H1 (cell line): ENCODE measurements at regions not wholly inside any gene's neighbourhood (a gene's known extent, or its start where the extent isn't known, plus 50 kb on each side); places are given as distances from the start of the nearest gene placed in this dataset.

Experiments used
- CTCF ChIA-PET: fragments of 300-600 bp; sonication (Branson Sonifier 250); formaldehyde crosslinking; loops from one replicate; lab custom pipeline; 2021; ENCODE audit not compliant: partially characterized antibody; lab: Charles Lee
- POLR2A ChIA-PET: fragments of 300-600 bp; sonication (Branson Sonifier 250); formaldehyde crosslinking; loops from one replicate; lab custom pipeline; 2021; ENCODE audit warnings: inconsistent platforms; ENCODE audit not compliant: partially characterized antibody; lab: Charles Lee
- DNase-seq, 2 experiments: peaks; one replicate each; pipeline versions ENCODE4 v3.0.0 to v3.0.0-alpha.2; 2010 to 2022; ENCODE audit warnings: low spot score in 2 of 2, low read depth in 1 of 2, mixed read lengths in 1 of 2
- FAIRE-seq: peaks from 2 replicates; lab custom pipeline; 2011; peaks lifted over from hg19 to GRCh38; lab: Jason Lieb, UNC
- H2AFZ ChIP-seq: 2 replicates; pipeline ENCODE4 v1.8.1; 2012; ENCODE audit warnings: low read length, inconsistent platforms
- H2AK5ac ChIP-seq: 2 replicates; pipeline ENCODE4 v1.6.1; 2013; ENCODE audit warnings: low read depth, low read length
- H2BK120ac ChIP-seq: replicated peaks from 2 replicates; pipeline ENCODE3; 2013; ENCODE audit warnings: low read depth, low read length, inconsistent platforms
- H2BK12ac ChIP-seq: 2 replicates; pipeline ENCODE4 v1.6.1; 2013; ENCODE audit warnings: low read depth, low read length
- H2BK15ac ChIP-seq: 2 replicates; pipeline ENCODE4 v1.6.1; 2013; ENCODE audit warnings: low read length
- H2BK20ac ChIP-seq: 2 replicates; pipeline ENCODE4 v1.6.1; 2013; ENCODE audit warnings: low read length
- H2BK5ac ChIP-seq: 2 replicates; pipeline ENCODE4 v1.6.1; 2013; ENCODE audit warnings: low read depth, low read length
- H3K14ac ChIP-seq: 2 replicates; pipeline ENCODE4 v1.6.1; 2013; ENCODE audit warnings: inconsistent platforms; ENCODE audit not compliant: insufficient read length
- H3K18ac ChIP-seq: 2 replicates; pipeline ENCODE4 v1.6.1; 2013; ENCODE audit warnings: low read length; ENCODE audit errors: extremely low read depth
- H3K23ac ChIP-seq: 2 replicates; pipeline ENCODE4 v1.6.1; 2013; ENCODE audit warnings: inconsistent platforms; ENCODE audit not compliant: insufficient read length
- H3K23me2 ChIP-seq: 2 replicates; pipeline ENCODE4 v1.6.1; 2013; ENCODE audit warnings: low read depth, low read length
- H3K27ac ChIP-seq: 2 replicates; pipeline ENCODE4 v1.6.1; 2011; ENCODE audit warnings: low read depth, low read length, inconsistent platforms
- H3K27me3 ChIP-seq, 4 experiments: replicated peaks in 1 of 4; 1 replicate in 1 of 4; 2 replicates in 3 of 4; pipeline versions ENCODE4 v1.6.1 to v1.8.1; 2011 to 2013; ENCODE audit warnings: low read length in 3 of 4, mild to moderate bottlenecking in 3 of 4, inconsistent platforms in 2 of 4, mixed read lengths in 2 of 4, moderate library complexity in 1 of 4; ENCODE audit not compliant: control insufficient read depth in 3 of 4, insufficient read depth in 3 of 4; ENCODE audit errors: extremely low read depth in 1 of 4
- H3K36me3 ChIP-seq, 4 experiments: 2 replicates each; pipeline versions ENCODE4 v1.6.1 to v1.8.1; 2011 to 2013; ENCODE audit warnings: mild to moderate bottlenecking in 4 of 4, low read length in 3 of 4, moderate library complexity in 2 of 4, control low read depth in 1 of 4, inconsistent platforms in 1 of 4; ENCODE audit not compliant: insufficient read depth in 4 of 4, control insufficient read depth in 2 of 4
- H3K4ac ChIP-seq: replicated peaks from 2 replicates; pipeline ENCODE3; 2013; ENCODE audit warnings: low read length, low read depth, mixed read lengths, inconsistent platforms; ENCODE audit not compliant: insufficient read length
- H3K4me1 ChIP-seq, 4 experiments: replicated peaks in 1 of 4; 1 replicate in 1 of 4; 2 replicates in 3 of 4; pipeline versions ENCODE4 v1.6.1 to v1.8.1; 2011 to 2013; ENCODE audit warnings: low read length in 3 of 4, inconsistent platforms in 2 of 4, mixed read lengths in 1 of 4; ENCODE audit not compliant: insufficient read depth in 4 of 4, control insufficient read depth in 3 of 4
- H3K4me2 ChIP-seq, 2 experiments: 2 replicates each; pipeline versions ENCODE4 v1.6.1 to v1.8.1; 2011 to 2013; ENCODE audit warnings: low read depth in 2 of 2, low read length in 2 of 2, control low read depth in 1 of 2, inconsistent platforms in 1 of 2, mild to moderate bottlenecking in 1 of 2; ENCODE audit not compliant: insufficient read depth in 1 of 2
- H3K4me3 ChIP-seq, 4 experiments: fragments of 200-600, 300-600 bp in 1 of 4; sonication (generic), shearing (Covaris generic), sonication (Bioruptor Twin) in 1 of 4; 2 replicates each; pipeline versions ENCODE4 v1.5.1 to v1.8.1; 2011 to 2016; ENCODE audit warnings: low read length in 4 of 4, low read depth in 3 of 4, control low read depth in 2 of 4, inconsistent platforms in 2 of 4, mild to moderate bottlenecking in 2 of 4, mixed read lengths in 1 of 4, moderate library complexity in 1 of 4; ENCODE audit not compliant: insufficient read depth in 2 of 4; ENCODE audit errors: extremely low read depth in 1 of 4
- H3K56ac ChIP-seq: replicated peaks from 2 replicates; pipeline ENCODE3; 2013; ENCODE audit warnings: low read depth, mild to moderate bottlenecking, mixed read lengths, low read length, inconsistent platforms; ENCODE audit not compliant: insufficient read length
- H3K79me1 ChIP-seq: 2 replicates; pipeline ENCODE4 v1.6.1; 2013; ENCODE audit warnings: low read depth, low read length, control low read depth
- H3K79me2 ChIP-seq, 2 experiments: 2 replicates each; pipeline versions ENCODE4 v1.6.1 to v1.8.1; 2012 to 2013; ENCODE audit warnings: low read length in 2 of 2, mild to moderate bottlenecking in 2 of 2, inconsistent platforms in 1 of 2; ENCODE audit not compliant: insufficient read depth in 2 of 2, control insufficient read depth in 1 of 2
- H3K9ac ChIP-seq, 4 experiments: replicated peaks in 1 of 4; 1 replicate in 1 of 4; 2 replicates in 3 of 4; pipeline versions ENCODE4 v1.6.1 to v1.8.1; 2011 to 2013; ENCODE audit warnings: low read depth in 3 of 4, low read length in 3 of 4, control low read depth in 2 of 4, mild to moderate bottlenecking in 2 of 4, moderate library complexity in 2 of 4, inconsistent platforms in 1 of 4; ENCODE audit errors: extremely low read depth in 1 of 4
- H3K9me3 ChIP-seq, 2 experiments: 2 replicates each; pipeline versions ENCODE4 v1.6.1 to v1.8.1; 2012 to 2013; ENCODE audit warnings: mild to moderate bottlenecking in 2 of 2, moderate library complexity in 2 of 2, control low read depth in 1 of 2, inconsistent platforms in 1 of 2, low read depth in 1 of 2, low read length in 1 of 2, mixed read lengths in 1 of 2; ENCODE audit not compliant: insufficient read depth in 2 of 2
- H4K20me1 ChIP-seq, 2 experiments: replicated peaks in 1 of 2; 2 replicates each; pipeline versions ENCODE3 to v1.8.1; 2011 to 2013; ENCODE audit warnings: inconsistent platforms in 2 of 2, low read length in 2 of 2, mild to moderate bottlenecking in 1 of 2; ENCODE audit not compliant: insufficient read depth in 2 of 2, control insufficient read depth in 1 of 2
- H4K5ac ChIP-seq: 2 replicates; pipeline ENCODE4 v1.6.1; 2013; ENCODE audit warnings: low read length, low read depth, mixed read lengths, inconsistent platforms; ENCODE audit not compliant: insufficient read length
- H4K8ac ChIP-seq: 2 replicates; pipeline ENCODE4 v1.8.0; 2013; ENCODE audit warnings: mild to moderate bottlenecking, moderate library complexity, low read length, inconsistent platforms; ENCODE audit not compliant: insufficient read depth; ENCODE audit errors: extremely low read depth
- H4K91ac ChIP-seq: replicated peaks from 2 replicates; pipeline ENCODE3; 2013; ENCODE audit warnings: low read length, mixed read lengths, inconsistent platforms; ENCODE audit not compliant: insufficient read length
- CBX5 ChIP-seq: fragments of 300-800, 300-1000 bp; sonication (generic); IDR thresholded peaks from 2 replicates; pipeline ENCODE4 v1.7.1; 2016; ENCODE audit warnings: antibody characterized with exemption, low read length, low read depth
- CBX8 ChIP-seq: fragments of 300-800, 300-1000 bp; sonication (generic); IDR thresholded peaks from 2 replicates; pipeline ENCODE4 v1.7.1; 2016; ENCODE audit warnings: low read depth, low read length, borderline replicate concordance
- CTBP2 ChIP-seq: IDR thresholded peaks from 2 replicates; pipeline ENCODE4 v1.7.0; 2011; ENCODE audit warnings: borderline replicate concordance, mild to moderate bottlenecking, moderate library complexity, mixed read lengths, low read length; ENCODE audit not compliant: insufficient read depth, insufficient read length
- EGR1 ChIP-seq: IDR thresholded peaks from 2 replicates; pipeline ENCODE4 v1.6.1; 2011; ENCODE audit warnings: low read depth, low read length, borderline replicate concordance
- EP300 ChIP-seq, 2 experiments: IDR thresholded peaks; 1 replicate in 1 of 2; 2 replicates in 1 of 2; pipeline ENCODE4 v1.6.1; 2011 to 2012; ENCODE audit warnings: low read depth in 2 of 2, low read length in 2 of 2, mild to moderate bottlenecking in 2 of 2, borderline replicate concordance in 1 of 2, inconsistent platforms in 1 of 2, moderate library complexity in 1 of 2
- FOSL1 ChIP-seq: IDR thresholded peaks from 2 replicates; pipeline ENCODE4 v1.6.1; 2011; ENCODE audit warnings: mild to moderate bottlenecking, low read depth, low read length, moderate library complexity; ENCODE audit not compliant: insufficient read depth
- KDM4A ChIP-seq: IDR thresholded peaks from one replicate; pipeline ENCODE4 v1.7.1; 2012; ENCODE audit warnings: low read depth, mild to moderate bottlenecking, moderate library complexity, low read length, inconsistent platforms; ENCODE audit not compliant: severe bottlenecking
- NANOG ChIP-seq: IDR thresholded peaks from 2 replicates; pipeline ENCODE4 v1.6.1; 2011; ENCODE audit warnings: low read length, low read depth, mild to moderate bottlenecking, inconsistent platforms; ENCODE audit not compliant: insufficient read depth, poor library complexity, severe bottlenecking
- POLR2AphosphoS5 ChIP-seq: IDR thresholded peaks from 2 replicates; pipeline ENCODE4 v1.6.1; 2011; ENCODE audit warnings: low read depth, low read length
- POU5F1 ChIP-seq: IDR thresholded peaks from 2 replicates; pipeline ENCODE4 v1.6.1; 2011; ENCODE audit warnings: low read depth, mild to moderate bottlenecking, low read length, moderate library complexity
- RXRA ChIP-seq: IDR thresholded peaks from 2 replicates; pipeline ENCODE4 v1.6.1; 2011; ENCODE audit warnings: low read depth, mild to moderate bottlenecking, low read length, moderate library complexity; ENCODE audit not compliant: insufficient read depth
- SRF ChIP-seq: IDR thresholded peaks from 2 replicates; pipeline ENCODE4 v1.6.1; 2011; ENCODE audit warnings: mild to moderate bottlenecking, low read depth, low read length, moderate library complexity
- TAF7 ChIP-seq: optimal IDR thresholded peaks from 2 replicates; pipeline ENCODE3; 2011; ENCODE audit warnings: low read depth, mild to moderate bottlenecking, inconsistent platforms, low read length, moderate library complexity, borderline replicate concordance
- WGBS, 2 experiments: shearing (Covaris generic) in 1 of 2; methylation state at CpG; one replicate each; pipeline versions ENCODE4 v1.1.6 to v1.1.7; 2013 to 2015; ENCODE audit warnings: low lambda C conversion rate in 2 of 2, mixed read lengths in 2 of 2, inconsistent platforms in 1 of 2, low coverage in 1 of 2, missing lambda C conversion rate in 1 of 2; ENCODE audit not compliant: insufficient replicate concordance in 2 of 2, insufficient coverage in 1 of 2, insufficient read length in 1 of 2; ENCODE audit errors: extremely low coverage in 1 of 2, missing lambda C conversion rate in 1 of 2; 5-methylcytosine and 5-hydroxymethylcytosine counted together
- TF ChIP-seq, protein P1 (sequence below): IDR thresholded peaks from 2 replicates; pipeline ENCODE4 v1.6.1; 2012; ENCODE audit warnings: inconsistent platforms

DNA sequence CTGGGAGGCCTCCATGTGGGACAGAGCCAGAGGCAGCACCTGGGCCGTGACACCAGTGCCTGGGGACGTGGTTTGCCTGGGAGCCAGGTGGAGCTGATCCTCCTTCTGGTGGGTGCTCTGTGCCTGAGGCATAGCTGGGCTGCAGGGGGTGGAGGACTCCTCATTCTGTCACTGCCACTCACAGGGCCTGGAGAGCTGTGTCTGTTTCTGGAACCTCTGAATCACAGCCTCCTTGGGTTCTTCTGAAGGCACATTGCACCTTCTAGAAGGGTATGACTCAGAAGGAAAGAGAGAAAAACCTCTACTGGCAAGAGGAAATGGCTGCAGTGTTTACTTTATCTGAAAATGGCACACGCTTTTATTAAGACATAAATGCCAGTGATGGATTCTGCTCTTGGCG is 659.8 kb downstream of the VRK1 start:
- H4K8ac ChIP-seq, result no peak overlapping the region
- peaks cover 7% of the 10 kb centered on the region for H3K23me2 ChIP-seq
- 88% methylated on average over 4 of the region's 4 CpGs; no CpG with 5 or more reads in 1 of the 2 experiments for WGBS, 2 experiments
- no peaks in the 10 kb centered on the region for H4K20me1 ChIP-seq
- H3K4me3 ChIP-seq, result no peak overlapping the region
- no peaks in the 10 kb centered on the region for H3K79me1 ChIP-seq
- no peak overlapping the region for H2BK20ac ChIP-seq
- H2BK120ac ChIP-seq, result peak overlapping the region; percentile 47
- peak overlapping the region; percentile 50 for H3K4ac ChIP-seq
- FAIRE-seq, result no peak
- no peak overlapping the region for H2BK15ac ChIP-seq
- H3K27ac ChIP-seq, result no peak overlapping the region
- H2AK5ac ChIP-seq, result no peak overlapping the region
- H3K9ac ChIP-seq, result no peak overlapping the region
- no peak overlapping the region for H3K23ac ChIP-seq
- H3K56ac ChIP-seq, result no peak overlapping the region
- H3K18ac ChIP-seq, result no peak overlapping the region
- no peak overlapping the region for H3K14ac ChIP-seq
- H3K9me3 ChIP-seq, result peaks cover 2 to 3% of the 10 kb centered on the region in 2 experiments; a peak in 3 of 4 replicates
- peaks cover 0 to 9% (median 3%) of the 10 kb centered on the region in 4 experiments; a peak in 2 of 7 replicates for H3K4me1 ChIP-seq
- DNase-seq, result no peak
- no peak overlapping the region for H3K4me2 ChIP-seq
- ChIA-PET POLR2A (no interaction called here), CTCF (no interaction called here)
- H3K27me3 ChIP-seq, result peaks cover 0 to 11% (median 8%) of the 10 kb centered on the region in 4 experiments; a peak in 5 of 7 replicates
- no peaks in the 10 kb centered on the region for H3K79me2 ChIP-seq
- TF ChIP-seq, protein P1, sequence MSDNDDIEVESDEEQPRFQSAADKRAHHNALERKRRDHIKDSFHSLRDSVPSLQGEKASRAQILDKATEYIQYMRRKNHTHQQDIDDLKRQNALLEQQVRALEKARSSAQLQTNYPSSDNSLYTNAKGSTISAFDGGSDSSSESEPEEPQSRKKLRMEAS, result no peak
- TF ChIP-seq RXRA (no peak), NANOG (no peak), KDM4A (no peak), CBX8 (no peak), TAF7 (no peak), EP300 (IDR thresholded peaks at IDR 0.05; ENCODE audit: borderline replicate concordance in 1 of 2, low read depth in 2 of 2, low read length in 2 of 2) (no peak), POU5F1 (no peak), SRF (no peak), POLR2AphosphoS5 (no peak), CTBP2 (no peak), EGR1 (no peak), CBX5 (no peak), FOSL1 (no peak)
- peak overlapping the region; percentile 12 for H4K5ac ChIP-seq
- no peak overlapping the region for H4K91ac ChIP-seq
- H2AFZ ChIP-seq, result no peak overlapping the region
- peak overlapping the region; percentile 55; the same call in 1 of the 2 replicates for H2BK12ac ChIP-seq
- no peak overlapping the region; the same call in 1 of the 2 replicates for H2BK5ac ChIP-seq
- H3K36me3 ChIP-seq, result no peaks in the 10 kb centered on the region
